ENCODE measurements at regions not wholly inside any gene's neighbourhood (a gene's known extent, or its start where the extent isn't known, plus 50 kb on each side); places are given as distances from the start of the nearest gene placed in this dataset.

DNA sequence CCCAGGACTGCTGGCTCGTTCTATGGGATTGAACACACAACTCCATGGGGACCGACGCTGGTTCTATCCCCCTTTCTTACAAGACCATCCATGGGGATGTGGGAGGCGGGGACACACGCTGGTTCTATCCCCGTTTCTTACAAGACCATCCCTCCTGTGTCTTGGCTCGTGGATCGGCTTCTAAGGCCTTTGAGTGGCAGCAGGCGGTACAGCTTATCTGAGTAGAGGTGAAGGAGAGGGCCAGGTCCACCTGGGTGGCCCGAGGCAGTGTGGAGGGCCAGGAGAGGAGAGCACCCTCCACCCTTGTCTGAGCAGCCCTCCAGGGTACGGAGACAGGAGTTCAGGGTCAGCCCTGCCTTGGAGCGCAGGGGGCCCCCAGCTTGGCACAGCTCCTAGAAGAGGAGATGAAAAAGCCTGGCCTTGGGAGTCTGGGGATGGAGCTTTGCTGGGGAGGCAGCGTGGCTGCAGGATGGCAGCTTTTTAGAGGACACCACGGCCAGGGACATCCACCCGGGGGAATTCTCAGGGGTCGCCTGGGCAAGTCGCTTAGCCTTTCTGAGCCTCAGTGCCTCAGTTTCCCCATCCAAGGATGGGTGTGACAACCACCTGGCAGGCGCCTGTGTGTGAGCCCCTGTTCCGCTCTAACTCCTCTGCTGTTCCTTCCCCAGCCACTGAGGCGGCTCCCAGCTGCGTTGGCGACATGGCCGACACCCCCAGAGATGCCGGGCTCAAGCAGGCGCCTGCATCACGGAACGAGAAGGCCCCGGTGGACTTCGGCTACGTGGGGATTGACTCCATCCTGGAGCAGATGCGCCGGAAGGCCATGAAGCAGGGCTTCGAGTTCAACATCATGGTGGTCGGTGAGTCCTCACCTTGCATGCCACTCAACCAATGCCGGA lies 341.0 kb downstream of the SEC14L1 start:
- TF ChIP-seq CTCF (IDR thresholded peaks at IDR 0.05; ENCODE audit: low read depth, low read length, missing input control) (no peak), RAD21 (IDR thresholded peaks at IDR 0.05) (no peak), GABPA (IDR thresholded peaks at IDR 0.05 in 1 of 2, conservative IDR thresholded peaks at IDR 0.05 in 1 of 2) (no peak), ATF3 (IDR thresholded peaks at IDR 0.05) (no peak), JUND (IDR thresholded peaks at IDR 0.05) (no peak), YY1 (IDR thresholded peaks at IDR 0.05) (no peak)

Measured in liver (tissue), 3 donors.